Left ventricle myocardium inferior (tissue), 1 donor: ENCODE measurements at regions not wholly inside any gene's neighbourhood (a gene's known extent, or its start where the extent isn't known, plus 50 kb on each side); places are given as distances from the start of the nearest gene placed in this dataset.

Experiments
- DNase-seq: peaks from one replicate; pipeline ENCODE4 v3.0.0-alpha.2; 2020
- H3K27ac ChIP-seq: fragments of 200-600 bp; replicated peaks from 2 replicates; pipeline ENCODE4 v1.8.0; 2021
- H3K27me3 ChIP-seq: fragments of 200-600 bp; 2 replicates; pipeline ENCODE4 v1.8.0; 2021; ENCODE audit warnings: low read depth
- H3K36me3 ChIP-seq: fragments of 200-600 bp; 2 replicates; pipeline ENCODE4 v1.8.0; 2021
- H3K4me1 ChIP-seq: fragments of 200-600 bp; 2 replicates; pipeline ENCODE4 v1.8.0; 2021
- H3K4me3 ChIP-seq: fragments of 200-600 bp; 2 replicates; pipeline ENCODE4 v1.8.0; 2021; ENCODE audit warnings: mild to moderate bottlenecking, moderate library complexity
- H3K9me3 ChIP-seq: fragments of 200-600 bp; replicated peaks from 2 replicates; pipeline ENCODE4 v1.8.0; 2021
- CTCF ChIP-seq: fragments of 200-600 bp; IDR thresholded peaks from 2 replicates; pipeline ENCODE4 v1.8.0; 2021; ENCODE audit warnings: antibody characterized with exemption, mild to moderate bottlenecking, borderline replicate concordance
- intact Hi-C: fragments of 100-400 bp; cut with micrococcal nuclease; formaldehyde crosslinking; loops from one replicate; pipeline ENCODE4 v1.11.0; 2022
- donor health status: DM: no; HTN: yes; CAD: no; lungs with severe emphysema.

- DNase-seq = no peak
- TF ChIP-seq CTCF = no peak
- no peaks in the 10 kb centered on the region for H3K4me1 ChIP-seq
- intact Hi-C loops = no loop called here
- no peak overlapping the region for H3K27ac ChIP-seq
- no peak overlapping the region for H3K4me3 ChIP-seq
- H3K36me3 ChIP-seq = no peaks in the 10 kb centered on the region
- H3K9me3 ChIP-seq = peaks cover 23% of the 10 kb centered on the region
- H3K27me3 ChIP-seq = no peaks in the 10 kb centered on the region
These were observed 362.7 kb downstream of the TDRD15 start for GRCh38 chr2:21486445-21486844.

GRCh38 chr2:21489080-21489479 lies 365.3 kb downstream of the TDRD15 start:
- Histone ChIP-seq H3K4me1 (no peaks in the 10 kb centered on the region), H3K27ac (no peak overlapping the region), H3K9me3 (peaks cover 9% of the 10 kb centered on the region), H3K4me3 (no peak overlapping the region), H3K36me3 (no peaks in the 10 kb centered on the region), H3K27me3 (no peaks in the 10 kb centered on the region)
- intact Hi-C loops = no loop called here
- no peak for DNase-seq
- TF ChIP-seq CTCF = no peak

- H3K9me3 ChIP-seq = no peaks in the 10 kb centered on the region
- no peaks in the 10 kb centered on the region for H3K4me1 ChIP-seq
- DNase-seq = no peak
- TF ChIP-seq CTCF = no peak
- no peak overlapping the region for H3K27ac ChIP-seq
- H3K27me3 ChIP-seq = no peaks in the 10 kb centered on the region
- intact Hi-C loops = no loop called here
- no peaks in the 10 kb centered on the region for H3K36me3 ChIP-seq
- no peak overlapping the region for H3K4me3 ChIP-seq
These were observed 374.2 kb downstream of the TDRD15 start for GRCh38 chr2:21498016-21498415.

- Histone ChIP-seq H3K27me3 (no peaks in the 10 kb centered on the region), H3K4me1 (no peaks in the 10 kb centered on the region), H3K4me3 (no peak overlapping the region), H3K27ac (no peak overlapping the region), H3K36me3 (no peaks in the 10 kb centered on the region), H3K9me3 (no peaks in the 10 kb centered on the region)
- no peak for TF ChIP-seq CTCF
- DNase-seq = no peak
- intact Hi-C loops = no loop called here
These were observed 376.7 kb downstream of the TDRD15 start for GRCh38 chr2:21500401-21500945.

GRCh38 chr2:21501376-21502027 lies 377.7 kb downstream of the TDRD15 start:
- Histone ChIP-seq H3K9me3 (no peaks in the 10 kb centered on the region), H3K27me3 (no peaks in the 10 kb centered on the region), H3K4me1 (no peaks in the 10 kb centered on the region), H3K4me3 (no peak overlapping the region), H3K27ac (no peak overlapping the region), H3K36me3 (no peaks in the 10 kb centered on the region)
- intact Hi-C loops = no loop called here
- no peak for TF ChIP-seq CTCF
- no peak for DNase-seq
